KOPT-K1 (cell line): ENCODE measurements at regions not wholly inside any gene's neighbourhood (a gene's known extent, or its start where the extent isn't known, plus 50 kb on each side); places are given as distances from the start of the nearest gene placed in this dataset.
"Not testable (repeated sequence)": the region's sequence is repeated elsewhere in the genome, so short reads cannot be mapped to it uniquely, and the experiment has no call there.

Experiments
- H3K27ac ChIP-seq: fragments of 200-600 bp; sonication (generic); 2 replicates; pipeline ENCODE4 v1.5.1; 2016; ENCODE audit warnings: antibody characterized with exemption, mild to moderate bottlenecking, low read depth, low read length; ENCODE audit not compliant: poor library complexity, severe bottlenecking
- H3K36me3 ChIP-seq: fragments of 200-600 bp; sonication (generic); 2 replicates; pipeline ENCODE4 v1.5.1; 2017; ENCODE audit warnings: antibody characterized with exemption, mild to moderate bottlenecking, low read length, moderate library complexity; ENCODE audit not compliant: insufficient read depth
- H3K9me3 ChIP-seq: fragments of 200-600 bp; sonication (generic); 2 replicates; pipeline ENCODE4 v1.5.1; 2017; ENCODE audit warnings: antibody characterized with exemption, low read length, mild to moderate bottlenecking; ENCODE audit not compliant: insufficient read depth, poor library complexity, severe bottlenecking

DNA sequence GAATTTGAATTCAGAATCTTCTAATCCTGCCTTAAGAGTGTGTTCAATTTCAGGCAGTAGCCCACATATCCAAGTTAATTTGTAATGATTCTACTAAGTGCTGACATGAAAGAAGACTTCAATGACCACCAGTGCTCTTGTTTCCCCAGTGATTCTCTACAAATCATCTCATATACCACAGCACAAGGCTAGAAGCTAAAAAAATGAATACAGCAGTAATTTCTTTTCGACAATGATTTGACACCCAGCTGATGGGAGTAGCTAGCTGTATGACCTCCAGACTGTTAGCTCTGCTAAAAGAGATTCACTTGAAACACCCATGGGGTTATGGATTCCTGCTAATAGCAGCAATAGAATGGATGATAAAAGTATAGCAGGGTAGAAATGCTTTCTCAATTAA is 217.0 kb upstream of the TMEFF2 start:
- H3K9me3 ChIP-seq, result no peaks in the 10 kb centered on the region
- no peaks in the 10 kb centered on the region for H3K36me3 ChIP-seq
- no peak overlapping the region for H3K27ac ChIP-seq

DNA sequence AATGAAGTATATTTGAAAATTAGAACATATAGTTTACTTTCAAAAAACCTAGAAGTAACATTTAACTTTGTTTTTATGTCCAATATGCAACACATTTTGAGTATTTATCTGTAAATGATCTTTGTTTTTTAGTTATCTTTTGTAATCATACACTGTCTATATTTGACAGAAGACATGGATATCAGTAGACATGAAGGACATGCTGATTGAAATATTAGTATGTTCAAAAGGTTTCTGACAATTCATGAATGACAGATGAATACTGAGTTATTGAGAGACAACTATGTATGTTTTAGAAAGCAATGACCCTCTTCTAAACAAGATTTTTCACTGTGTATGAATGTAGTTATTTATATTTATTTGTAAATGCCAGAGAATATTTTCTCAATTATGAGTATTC is 215.6 kb upstream of the TMEFF2 start:
- H3K9me3 ChIP-seq, result no peaks in the 10 kb centered on the region
- H3K27ac ChIP-seq, result no peak overlapping the region
- no peaks in the 10 kb centered on the region for H3K36me3 ChIP-seq

DNA sequence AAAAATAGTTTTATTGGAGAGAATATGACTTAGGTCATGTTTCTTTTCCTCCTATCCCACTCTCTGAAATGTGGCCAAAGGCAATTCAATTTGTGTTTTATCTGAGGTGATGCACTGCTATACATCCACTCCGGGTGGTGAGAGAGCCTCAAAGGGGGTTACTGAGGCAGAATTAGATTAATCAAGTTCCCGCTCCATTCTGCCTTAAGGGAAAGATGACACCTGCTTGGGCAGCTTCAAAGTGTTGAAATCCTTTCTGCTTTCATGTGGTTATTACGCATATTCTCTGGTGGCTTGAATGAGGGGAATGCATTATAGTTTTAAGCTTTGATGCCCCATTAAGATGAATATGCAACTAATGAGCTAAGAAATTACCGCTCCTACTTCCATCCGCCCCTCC is 213.0 kb upstream of the TMEFF2 start:
- Histone ChIP-seq H3K36me3 (no peaks in the 10 kb centered on the region), H3K9me3 (no peaks in the 10 kb centered on the region), H3K27ac (no peak overlapping the region)

DNA sequence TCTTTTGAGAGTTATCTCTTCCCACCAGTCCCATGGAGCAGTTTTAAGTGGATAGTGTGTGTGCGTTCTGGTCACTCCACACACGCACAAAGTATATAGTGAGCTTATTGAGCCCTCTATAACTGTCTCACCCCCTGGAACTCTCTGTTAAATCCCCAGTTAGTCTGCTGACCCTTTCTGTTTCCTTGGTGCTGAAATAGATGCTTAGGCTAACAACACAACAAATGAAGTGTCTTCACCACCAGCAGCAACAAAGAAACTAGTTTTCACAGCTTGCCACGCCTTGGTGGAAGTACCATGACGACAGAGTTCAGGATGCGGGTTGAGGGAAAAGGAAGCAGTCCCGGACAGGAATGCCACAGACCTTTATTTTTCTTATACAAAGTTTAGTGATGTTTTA is 203.5 kb upstream of the TMEFF2 start:
- no peak overlapping the region for H3K27ac ChIP-seq
- no peaks in the 10 kb centered on the region for H3K9me3 ChIP-seq
- no peaks in the 10 kb centered on the region for H3K36me3 ChIP-seq

DNA sequence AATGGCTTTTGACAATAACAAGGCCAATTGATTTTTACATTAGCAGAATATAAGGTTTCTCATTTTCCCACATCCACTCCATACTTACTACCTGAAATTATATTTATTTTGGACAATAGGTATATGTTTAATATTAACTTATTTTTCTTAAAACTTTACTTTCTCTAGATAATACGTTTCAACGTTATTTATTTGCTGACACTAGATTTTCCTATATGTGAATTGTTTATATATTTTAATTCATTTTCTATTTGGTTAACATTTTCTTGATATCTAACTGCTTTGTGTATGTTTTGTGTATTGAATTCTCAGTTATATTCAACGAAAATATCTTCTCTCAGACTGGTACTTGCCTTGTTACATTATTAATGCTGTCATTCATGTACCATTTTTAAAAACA is 199.9 kb upstream of the TMEFF2 start:
- no peaks in the 10 kb centered on the region for H3K9me3 ChIP-seq
- no peak overlapping the region for H3K27ac ChIP-seq
- H3K36me3 ChIP-seq, result no peaks in the 10 kb centered on the region

DNA sequence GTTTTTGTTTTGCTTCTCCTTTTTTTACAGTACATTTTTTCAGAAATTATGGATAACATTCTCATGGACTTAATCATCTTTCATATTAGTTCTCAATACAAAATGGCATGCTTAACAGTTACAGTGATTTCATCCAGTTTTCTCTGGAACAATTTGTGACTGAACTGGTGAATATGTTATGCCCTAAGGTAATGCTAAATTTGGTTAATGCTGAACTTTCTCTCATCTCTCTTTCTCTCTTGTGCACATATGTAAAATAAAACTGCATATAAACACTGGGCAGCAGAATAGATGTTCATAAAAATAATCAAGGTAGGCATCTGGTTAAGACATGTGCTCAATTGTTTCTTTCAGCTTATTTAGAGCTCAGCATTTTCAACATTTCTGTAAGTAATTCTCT is 196.3 kb upstream of the TMEFF2 start:
- Histone ChIP-seq H3K27ac (no peak overlapping the region), H3K36me3 (no peaks in the 10 kb centered on the region), H3K9me3 (no peaks in the 10 kb centered on the region)

DNA sequence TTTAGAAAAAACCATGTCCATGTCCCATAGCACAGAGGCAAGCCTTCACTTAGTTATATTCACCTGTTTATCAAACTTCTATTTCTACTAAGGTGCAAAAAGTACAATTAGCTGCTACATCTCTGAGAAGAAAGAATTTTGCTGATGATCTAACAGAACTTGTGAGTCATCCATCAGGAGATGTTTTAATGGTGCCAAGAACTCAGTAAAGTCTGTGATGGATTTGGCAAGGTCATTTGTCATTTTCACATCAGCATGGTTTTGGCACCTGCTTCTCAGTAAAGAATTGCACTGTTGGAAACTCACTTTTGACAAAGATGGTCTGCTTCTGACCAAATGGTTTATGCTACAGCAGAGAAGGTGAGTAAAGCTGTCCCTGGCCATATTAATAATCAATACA is 195.7 kb upstream of the TMEFF2 start:
- H3K27ac ChIP-seq, result no peak overlapping the region
- no peaks in the 10 kb centered on the region for H3K36me3 ChIP-seq
- H3K9me3 ChIP-seq, result no peaks in the 10 kb centered on the region

DNA sequence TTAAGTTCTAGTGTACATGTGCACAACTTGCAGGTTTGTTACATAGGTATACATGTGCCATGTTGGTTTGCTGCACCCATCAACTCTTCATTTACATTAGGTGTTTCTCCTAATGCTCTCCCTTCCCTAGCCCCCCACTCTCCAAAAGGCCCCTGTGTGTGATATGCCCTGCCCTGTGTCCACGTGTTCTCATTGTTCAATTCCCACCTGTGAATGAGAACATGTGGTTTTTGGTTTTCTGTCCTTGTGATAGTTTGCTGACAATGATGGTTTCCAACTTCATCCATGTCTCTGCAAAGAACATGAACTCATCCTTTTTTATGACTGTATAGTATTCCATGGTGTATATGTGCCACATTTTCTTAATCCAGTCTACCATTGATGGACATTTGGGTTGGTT is 189.5 kb upstream of the TMEFF2 start:
- H3K9me3 ChIP-seq, H3K36me3 ChIP-seq, H3K27ac ChIP-seq: not testable (repeated sequence)

DNA sequence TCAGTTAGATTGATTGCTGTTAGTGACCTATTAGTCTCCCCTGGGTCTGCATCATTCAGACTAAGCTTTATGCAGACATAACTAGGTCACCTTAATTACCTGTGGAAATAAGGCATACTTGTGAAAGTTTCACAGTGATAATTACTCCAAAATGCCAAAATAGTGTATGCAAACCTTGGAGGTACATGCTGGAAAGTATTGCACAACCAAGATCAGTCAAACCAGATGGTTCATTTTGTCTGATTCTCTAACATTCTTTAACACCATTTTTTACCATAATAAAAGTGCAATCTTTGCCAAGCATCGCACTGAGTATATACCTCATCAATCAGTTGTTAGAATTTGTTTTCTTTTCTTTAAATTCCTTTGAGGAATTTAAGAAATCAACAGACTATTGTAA is 186.3 kb upstream of the TMEFF2 start:
- H3K36me3 ChIP-seq, result no peaks in the 10 kb centered on the region
- H3K27ac ChIP-seq, result no peak overlapping the region

DNA sequence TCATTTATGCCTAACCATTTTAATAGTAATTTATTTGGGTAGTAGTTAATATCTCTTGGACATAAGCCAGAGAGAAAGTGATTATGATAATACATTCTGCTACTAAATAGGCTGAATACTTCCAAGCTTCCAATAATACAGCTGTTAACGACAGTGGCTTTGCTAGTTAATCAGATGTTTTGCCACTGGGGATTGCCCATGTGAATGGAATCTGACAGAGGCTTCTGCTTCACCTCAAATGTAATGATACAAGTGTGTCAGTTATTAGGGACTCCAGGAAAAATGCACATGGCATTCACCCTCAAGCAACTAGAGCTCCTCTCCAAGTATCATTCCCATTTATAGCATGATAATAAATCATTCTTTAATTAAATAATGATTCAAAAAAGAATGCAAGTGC is 185.0 kb upstream of the TMEFF2 start:
- no peaks in the 10 kb centered on the region for H3K9me3 ChIP-seq
- H3K36me3 ChIP-seq, result no peaks in the 10 kb centered on the region
- no peak overlapping the region for H3K27ac ChIP-seq

More for the DNA sequence above, 186.3 kb upstream of the TMEFF2 start:
- no peaks in the 10 kb centered on the region for H3K9me3 ChIP-seq

DNA sequence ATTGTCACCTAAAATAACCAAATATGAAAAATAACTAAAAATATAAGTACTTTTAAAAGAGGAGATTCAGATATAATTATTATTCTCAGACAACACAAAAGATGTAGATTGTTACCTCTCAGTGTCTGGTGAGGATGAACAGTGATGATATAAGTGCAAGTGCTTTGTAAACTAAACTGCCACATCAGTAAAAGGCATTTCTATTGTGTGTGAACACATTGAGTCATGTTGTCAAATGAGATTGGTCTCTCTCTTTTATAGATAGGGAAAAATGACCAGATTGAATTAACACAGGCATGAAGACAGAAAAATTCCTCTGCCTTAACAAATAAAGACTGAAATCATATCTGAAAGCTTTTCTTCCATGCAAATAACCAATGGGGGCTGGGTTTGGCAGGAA is 182.4 kb upstream of the TMEFF2 start:
- H3K27ac ChIP-seq, result no peak overlapping the region

DNA sequence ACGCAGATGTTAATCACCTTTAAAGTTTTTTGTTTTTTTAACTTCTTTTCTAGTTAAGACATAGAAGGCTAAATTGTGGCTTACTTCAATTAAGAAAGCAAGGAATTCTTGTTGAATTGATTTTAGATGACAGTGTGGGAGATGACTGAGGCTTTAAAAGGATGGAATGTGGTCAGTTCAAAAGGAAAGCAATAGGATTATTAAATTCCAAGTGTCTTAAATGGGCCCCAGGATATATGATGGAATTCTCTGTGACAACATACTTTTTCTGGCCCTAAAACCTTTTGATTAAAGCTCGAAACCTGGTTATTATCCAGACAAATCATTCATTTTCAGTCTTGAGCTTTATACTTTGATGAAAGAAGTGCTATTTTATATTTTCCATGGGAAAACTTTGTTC is 179.0 kb upstream of the TMEFF2 start:
- H3K9me3 ChIP-seq, result no peaks in the 10 kb centered on the region
- no peak overlapping the region for H3K27ac ChIP-seq

More for the DNA sequence above, 182.4 kb upstream of the TMEFF2 start:
- Histone ChIP-seq H3K9me3 (no peaks in the 10 kb centered on the region), H3K36me3 (no peaks in the 10 kb centered on the region)

DNA sequence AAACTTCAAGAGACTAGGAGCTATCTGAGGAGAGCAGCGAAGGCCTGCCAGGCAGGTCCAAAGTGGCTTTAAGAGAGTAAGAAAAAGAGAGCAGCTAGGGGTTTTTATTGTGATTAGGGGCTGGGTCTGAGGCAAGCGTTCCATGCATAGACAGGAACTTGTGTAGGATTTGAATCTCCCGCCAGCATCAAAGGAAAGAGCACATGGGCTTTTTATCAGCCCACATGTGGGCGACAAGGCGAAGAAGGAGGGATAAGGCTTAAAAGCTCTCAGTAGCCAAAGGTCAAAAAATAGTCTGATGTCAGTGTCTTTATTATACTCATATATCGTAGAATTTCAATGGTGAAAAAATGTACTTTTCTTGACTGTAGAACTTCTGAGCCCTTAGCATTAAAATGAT is 178.5 kb upstream of the TMEFF2 start:
- Histone ChIP-seq H3K9me3 (no peaks in the 10 kb centered on the region), H3K36me3 (no peaks in the 10 kb centered on the region), H3K27ac (no peak overlapping the region)

More for the DNA sequence above, 179.0 kb upstream of the TMEFF2 start:
- H3K36me3 ChIP-seq, result no peaks in the 10 kb centered on the region

DNA sequence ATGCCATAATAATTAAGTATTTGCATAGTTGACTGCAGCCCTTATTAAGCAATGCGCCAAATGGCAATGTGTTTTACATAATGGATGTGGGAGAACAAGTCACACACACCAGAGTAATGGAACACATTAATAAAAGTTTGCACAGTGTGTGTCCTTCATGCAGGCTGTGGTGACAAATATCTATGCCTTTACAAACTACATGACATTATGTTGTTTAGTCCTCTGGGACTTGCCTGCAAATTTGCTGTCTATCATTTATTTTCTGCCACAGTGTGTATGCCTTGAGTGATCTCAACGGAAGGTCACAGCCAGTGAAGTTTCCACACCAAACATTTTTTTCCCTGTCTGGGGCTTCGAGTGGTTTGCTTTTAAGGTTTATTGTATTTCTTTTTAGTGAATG is 175.2 kb upstream of the TMEFF2 start:
- no peaks in the 10 kb centered on the region for H3K36me3 ChIP-seq
- H3K27ac ChIP-seq, result no peak overlapping the region
- no peaks in the 10 kb centered on the region for H3K9me3 ChIP-seq

DNA sequence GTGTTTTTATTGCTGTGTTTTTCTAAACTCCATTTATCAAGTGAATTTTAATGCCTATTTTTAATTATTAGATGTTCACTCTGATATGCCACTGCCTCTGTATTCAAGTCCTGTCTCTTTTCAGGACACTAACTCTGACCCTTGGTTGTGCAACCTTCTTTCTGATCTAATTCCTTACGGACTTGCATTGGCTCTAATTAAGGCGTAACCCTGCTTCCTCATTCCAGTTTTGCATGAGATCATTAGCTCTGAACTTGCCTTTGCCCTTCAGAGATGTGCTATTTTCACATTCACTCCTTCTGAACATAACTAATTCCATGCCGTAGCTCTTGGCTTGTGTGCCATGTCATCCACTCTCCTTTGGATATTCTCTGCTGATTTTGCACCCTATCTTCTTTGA is 162.5 kb upstream of the TMEFF2 start:
- no peaks in the 10 kb centered on the region for H3K36me3 ChIP-seq
- no peak overlapping the region for H3K27ac ChIP-seq
- H3K9me3 ChIP-seq, result no peaks in the 10 kb centered on the region

DNA sequence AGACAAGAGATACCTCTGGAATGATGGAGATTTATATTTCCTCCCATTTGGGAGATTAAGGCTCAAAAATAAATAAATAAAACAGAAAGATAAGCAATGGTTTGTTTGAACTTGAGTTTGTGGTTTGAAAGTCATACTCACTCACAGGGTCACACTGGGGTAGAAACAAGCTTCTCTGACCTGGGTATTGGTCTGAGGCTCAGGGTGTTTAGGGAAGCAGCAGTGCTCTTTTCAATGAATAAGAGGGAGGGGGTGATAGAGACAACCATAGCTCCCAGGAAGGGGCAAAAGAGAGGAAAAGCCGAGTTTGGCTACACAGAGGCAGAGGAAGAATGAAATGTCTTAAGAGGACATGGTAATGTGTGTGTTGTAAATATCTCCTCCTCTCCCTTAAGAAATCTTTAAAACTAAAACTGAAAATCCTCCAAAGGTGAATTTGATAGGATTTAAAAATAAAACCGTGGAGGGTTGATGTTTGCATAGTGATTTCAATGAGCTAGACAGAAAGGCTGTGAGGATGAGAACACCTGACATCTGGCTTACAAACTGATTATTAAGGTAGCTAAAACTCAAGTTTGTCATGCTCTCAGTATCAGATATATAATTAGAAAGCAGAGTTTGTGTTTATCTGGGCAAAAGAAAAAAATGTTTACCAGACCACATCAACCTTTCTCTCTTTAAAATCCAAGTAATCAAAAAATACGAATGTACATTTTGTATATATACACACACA is 159.9 kb upstream of the TMEFF2 start:
- Histone ChIP-seq H3K9me3 (no peaks in the 10 kb centered on the region), H3K36me3 (no peaks in the 10 kb centered on the region), H3K27ac (no peak overlapping the region)
